ENCODE measurements at regions not wholly inside any gene's neighbourhood (a gene's known extent, or its start where the extent isn't known, plus 50 kb on each side); places are given as distances from the start of the nearest gene placed in this dataset.
A peak's percentile ranks its signal among the peaks of the same experiment; 100 is the strongest.

GRCh38 chr9:11338130-11338529 is 725.3 kb upstream of the PTPRD start:
- no peak for DNase-seq

GRCh38 chr9:11340654-11341053 is 727.9 kb upstream of the PTPRD start:
- DNase-seq: no peak

- no peak for DNase-seq
Measured at GRCh38 chr9:11347437-11347836, 734.6 kb upstream of the PTPRD start.

GRCh38 chr9:11348366-11348765 is 735.6 kb upstream of the PTPRD start:
- DNase-seq: no peak

GRCh38 chr9:11349187-11349586 is 736.4 kb upstream of the PTPRD start:
- DNase-seq: no peak

- DNase-seq: no peak
Measured at GRCh38 chr9:11352612-11353011, 739.8 kb upstream of the PTPRD start.

- no peak for DNase-seq
Measured at GRCh38 chr9:11356067-11356466, 743.3 kb upstream of the PTPRD start.

- DNase-seq: no peak
Measured at GRCh38 chr9:11366585-11367129, 753.9 kb upstream of the PTPRD start.

GRCh38 chr9:11374926-11375325 is 762.1 kb upstream of the PTPRD start:
- DNase-seq: no peak

- DNase-seq: no peak
Measured at GRCh38 chr9:11402621-11403020, 789.8 kb upstream of the PTPRD start.

- no peak for DNase-seq
Measured at GRCh38 chr9:11414241-11414640, 801.4 kb upstream of the PTPRD start.

GRCh38 chr9:11417782-11418181 is 805.0 kb upstream of the PTPRD start:
- DNase-seq: no peak

- no peak for DNase-seq
Measured at GRCh38 chr9:11431490-11431889, 818.7 kb upstream of the PTPRD start.

- DNase-seq: no peak
Measured at GRCh38 chr9:11432361-11432760, 819.6 kb upstream of the PTPRD start.

- no peak for DNase-seq
Measured at GRCh38 chr9:11443631-11444030, 830.8 kb upstream of the PTPRD start.

GRCh38 chr9:11457825-11458790 is 845.3 kb upstream of the PTPRD start:
- peak; percentile 95 for DNase-seq

- no peak for DNase-seq
Measured at GRCh38 chr9:11469745-11470144, 856.9 kb upstream of the PTPRD start.

- no peak for DNase-seq
Measured at GRCh38 chr9:11471321-11471720, 858.5 kb upstream of the PTPRD start.

GRCh38 chr9:11500780-11501179 is 888.0 kb upstream of the PTPRD start:
- DNase-seq: no peak

GRCh38 chr9:11506980-11507379 is 894.2 kb upstream of the PTPRD start:
- no peak for DNase-seq

GRCh38 chr9:11537566-11537965 is 924.8 kb upstream of the PTPRD start:
- DNase-seq: no peak

GRCh38 chr9:11542781-11543180 is 930.0 kb upstream of the PTPRD start:
- no peak for DNase-seq

GRCh38 chr9:11546231-11546630 is 933.4 kb upstream of the PTPRD start:
- DNase-seq: peak; percentile 69

- no peak for DNase-seq
Measured at GRCh38 chr9:11549311-11549794, 936.6 kb upstream of the PTPRD start.
